Suppressor macrophage treated with lipopolysaccharide for 1 hour (primary cell): ENCODE measurements at regions not wholly inside any gene's neighbourhood (a gene's known extent, or its start where the extent isn't known, plus 50 kb on each side); places are given as distances from the start of the nearest gene placed in this dataset.

ENCODE experiments used
- DNase-seq, 3 donors: peaks; one replicate each; pipeline ENCODE4 v3.0.0-alpha.2; 2020 to 2022

DNA sequence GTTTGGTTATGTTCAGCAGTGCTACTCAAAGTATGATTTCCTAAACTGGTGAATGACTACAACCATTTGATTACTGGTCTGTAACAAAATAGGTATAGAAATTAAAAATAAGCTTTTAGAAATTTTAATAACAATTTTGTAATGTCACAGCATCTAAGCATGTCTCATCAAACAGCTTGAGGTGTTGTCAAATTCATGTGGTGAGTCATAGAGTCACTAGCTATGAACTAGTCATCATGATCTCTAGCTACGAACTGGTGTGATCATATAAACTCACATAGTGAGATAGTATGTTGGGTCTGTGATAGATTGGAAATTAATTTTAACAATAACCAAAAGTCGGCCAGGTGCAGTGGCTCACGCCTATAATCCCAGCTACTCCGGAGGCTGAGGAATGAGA is 213.9 kb upstream of the RBMS3 start:
- DNase-seq: no peak

DNA sequence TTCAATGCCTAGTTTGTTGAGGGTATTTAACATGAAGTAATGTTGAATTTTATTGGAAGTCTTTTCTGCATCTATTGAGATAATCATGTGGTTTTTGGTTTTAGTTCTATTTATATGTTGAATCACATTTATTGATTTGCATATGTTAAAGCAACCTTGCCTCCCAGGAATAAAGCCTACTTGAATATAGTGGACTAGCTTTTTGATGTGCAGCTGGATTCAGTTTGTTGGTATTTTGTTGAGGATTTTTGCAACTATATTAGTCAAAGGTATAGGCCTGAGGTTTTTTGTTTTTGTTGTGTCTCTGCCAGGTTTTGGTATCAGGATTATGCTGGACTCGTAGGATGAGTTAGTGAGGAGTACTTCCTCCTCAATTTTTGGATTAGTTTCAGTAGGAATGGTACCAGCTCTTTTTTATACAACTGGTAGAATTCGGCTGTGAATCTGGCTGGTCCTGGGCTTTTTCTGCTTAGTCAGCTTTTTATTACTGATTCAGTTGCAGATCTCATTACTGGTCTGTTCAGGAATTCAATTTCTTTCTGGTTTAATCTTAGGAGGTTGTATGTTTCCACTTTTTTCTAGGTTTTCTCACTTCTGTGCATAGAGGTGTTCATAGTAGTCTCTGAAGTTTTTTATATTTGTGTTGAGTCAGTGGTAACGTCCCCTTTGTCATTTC is 209.8 kb upstream of the RBMS3 start:
- no peak for DNase-seq

DNA sequence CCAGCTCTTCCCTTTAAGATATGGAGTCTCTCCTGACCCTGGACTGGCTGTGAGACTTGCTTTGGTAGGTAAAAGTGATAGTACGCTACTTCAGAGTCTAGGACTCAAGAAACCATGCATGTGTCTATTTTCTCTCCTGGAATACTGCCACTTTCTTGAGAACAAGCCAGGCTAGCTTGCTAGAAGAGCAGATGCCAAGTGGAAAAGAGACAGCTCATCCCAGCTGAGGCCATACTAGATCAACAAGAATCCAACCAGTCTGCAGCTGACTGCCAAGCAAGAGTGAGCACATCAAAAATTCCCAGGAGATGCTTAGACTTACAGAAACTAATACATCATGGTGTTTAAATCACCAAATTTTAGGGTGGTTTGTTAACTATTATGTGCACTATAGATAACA is 208.3 kb upstream of the RBMS3 start:
- DNase-seq: no peak

DNA sequence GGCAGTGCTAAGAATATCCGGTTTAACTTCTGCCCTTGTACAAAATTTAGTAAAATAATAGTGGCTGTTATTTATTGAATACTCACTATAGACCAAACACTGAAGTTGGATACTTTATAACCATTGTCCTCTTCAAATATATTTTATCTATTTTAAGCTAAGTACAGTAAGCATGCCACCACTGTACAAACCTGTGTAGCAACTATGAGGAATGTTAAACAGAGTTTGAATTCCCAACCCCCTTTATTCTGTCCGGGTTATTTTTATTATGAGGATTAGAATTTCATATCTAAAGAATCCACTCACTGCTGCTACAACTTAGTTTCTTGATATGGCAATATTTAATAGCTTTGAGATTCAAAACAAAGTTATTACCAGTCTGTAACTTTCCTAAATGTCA is 203.5 kb upstream of the RBMS3 start:
- DNase-seq: no peak

DNA sequence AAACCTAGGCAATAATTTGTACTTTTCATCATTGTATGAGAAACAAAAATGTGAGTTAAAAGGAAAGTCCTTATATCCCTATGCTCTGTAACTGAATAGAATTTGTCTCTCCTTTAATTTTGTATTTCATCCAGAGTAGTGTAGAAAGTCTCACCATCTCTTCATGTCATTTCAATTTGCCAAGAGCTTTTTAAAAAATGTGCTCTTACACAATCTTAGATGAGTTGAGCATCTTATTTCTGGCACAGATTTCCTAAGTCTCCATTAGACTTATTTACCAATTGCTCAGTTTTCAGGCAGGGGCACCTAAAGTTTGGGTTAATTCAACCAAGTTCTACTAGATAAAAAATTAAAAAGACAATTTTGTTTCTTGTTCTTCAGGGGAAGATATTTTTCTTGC is 201.5 kb upstream of the RBMS3 start:
- DNase-seq: no peak

DNA sequence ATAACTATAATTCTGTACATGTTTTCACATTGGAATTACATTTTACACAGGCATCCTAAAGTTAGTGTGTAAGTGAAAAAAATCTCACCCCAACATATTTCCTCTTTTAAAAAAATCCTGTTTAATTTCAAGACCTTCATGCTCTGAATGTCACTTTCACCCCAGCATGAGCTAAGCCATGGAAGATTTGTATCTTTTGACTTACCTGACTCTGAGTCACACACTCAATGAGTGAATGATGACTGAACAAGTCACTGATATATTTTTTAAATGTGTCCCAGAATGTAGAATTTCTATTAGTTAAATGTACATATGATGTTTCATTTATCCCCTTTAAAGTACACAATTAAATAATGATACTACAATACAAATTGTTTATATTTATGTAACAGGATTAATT is 199.9 kb upstream of the RBMS3 start:
- DNase-seq: no peak

DNA sequence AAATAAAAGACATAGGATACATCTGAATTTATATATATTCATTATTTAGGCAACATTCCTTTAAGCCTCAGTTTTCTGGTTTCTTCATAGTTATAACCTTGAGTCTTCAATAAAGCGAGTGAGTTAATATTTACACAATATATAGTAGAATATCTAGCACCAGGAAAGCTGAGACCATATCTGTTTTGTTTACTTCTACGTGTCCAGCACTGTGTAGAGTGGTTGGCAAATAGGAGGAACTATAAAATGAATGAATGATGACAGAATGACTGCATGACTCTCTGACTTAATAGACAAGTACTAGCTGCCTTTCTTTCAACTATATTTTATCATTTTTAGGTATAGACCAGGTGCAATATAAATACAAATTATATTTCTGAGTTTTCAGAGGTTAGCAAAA is 197.8 kb upstream of the RBMS3 start:
- DNase-seq: no peak

DNA sequence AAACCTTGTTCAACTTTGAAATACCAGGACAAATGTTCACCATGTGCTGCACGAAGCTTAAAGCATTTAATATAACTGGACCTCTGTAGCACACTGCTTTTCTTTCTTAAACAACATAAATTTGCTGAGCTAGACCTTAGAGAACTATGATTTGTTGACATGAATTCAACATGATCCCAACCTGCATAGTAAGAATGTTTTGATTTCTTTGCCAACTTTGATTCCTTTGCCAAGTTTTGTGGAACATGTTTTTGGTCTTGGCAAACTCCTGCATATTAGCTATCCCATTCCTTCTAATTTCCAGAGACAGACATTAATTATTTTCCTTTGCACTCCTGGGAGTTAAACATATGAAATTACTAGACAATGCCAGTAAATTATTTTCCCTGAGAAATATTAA is 197.2 kb upstream of the RBMS3 start:
- no peak for DNase-seq

DNA sequence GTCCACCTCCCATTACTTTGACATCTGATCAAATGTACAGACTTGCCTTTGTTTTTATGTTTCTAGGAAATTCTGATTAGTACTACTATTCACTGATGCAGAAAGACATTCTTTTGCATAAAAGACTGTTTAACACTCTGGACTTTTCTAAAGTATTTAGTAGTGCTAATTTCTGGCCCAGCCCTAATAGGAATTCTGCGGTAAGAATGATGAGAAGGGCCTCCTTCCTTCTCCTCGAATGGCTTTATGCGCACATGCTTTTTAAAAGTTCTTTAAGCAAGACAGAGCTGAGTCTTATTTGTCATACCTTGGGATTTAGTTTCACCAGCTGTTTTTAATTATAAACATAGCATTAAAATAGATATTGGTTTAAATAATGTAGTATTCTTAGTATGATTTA is 192.3 kb upstream of the RBMS3 start:
- DNase-seq: no peak

DNA sequence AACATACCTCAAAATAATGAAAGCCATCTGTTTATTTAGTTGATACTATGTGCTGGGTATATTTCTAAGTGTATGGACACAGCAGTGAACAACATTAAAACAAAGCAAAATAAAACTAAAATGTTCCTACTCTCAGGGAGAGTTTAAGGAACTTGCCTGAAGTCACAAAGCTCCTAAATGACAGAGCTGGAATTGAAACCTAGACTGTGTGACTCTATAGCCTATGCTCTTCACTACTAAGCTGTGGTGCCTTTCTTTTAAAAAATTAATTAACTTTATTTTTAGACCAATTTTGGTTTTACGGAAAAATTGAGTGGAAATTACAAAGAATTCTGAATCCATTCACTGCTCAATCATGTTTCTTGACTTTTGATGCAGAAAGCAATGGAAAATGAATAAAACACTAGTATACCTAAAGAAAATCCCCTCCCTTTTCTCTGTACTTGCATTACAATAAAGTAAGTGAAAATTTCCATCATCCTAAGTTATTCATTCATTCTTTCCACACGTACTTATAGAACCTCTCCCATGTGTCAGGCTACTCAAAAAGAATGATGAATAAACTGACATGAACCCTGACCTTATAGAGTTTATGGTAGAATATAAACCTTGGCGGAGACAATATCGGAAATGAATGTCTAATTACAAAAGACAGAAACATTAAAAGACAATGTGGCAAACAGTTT is 189.8 kb upstream of the RBMS3 start:
- DNase-seq: no peak

DNA sequence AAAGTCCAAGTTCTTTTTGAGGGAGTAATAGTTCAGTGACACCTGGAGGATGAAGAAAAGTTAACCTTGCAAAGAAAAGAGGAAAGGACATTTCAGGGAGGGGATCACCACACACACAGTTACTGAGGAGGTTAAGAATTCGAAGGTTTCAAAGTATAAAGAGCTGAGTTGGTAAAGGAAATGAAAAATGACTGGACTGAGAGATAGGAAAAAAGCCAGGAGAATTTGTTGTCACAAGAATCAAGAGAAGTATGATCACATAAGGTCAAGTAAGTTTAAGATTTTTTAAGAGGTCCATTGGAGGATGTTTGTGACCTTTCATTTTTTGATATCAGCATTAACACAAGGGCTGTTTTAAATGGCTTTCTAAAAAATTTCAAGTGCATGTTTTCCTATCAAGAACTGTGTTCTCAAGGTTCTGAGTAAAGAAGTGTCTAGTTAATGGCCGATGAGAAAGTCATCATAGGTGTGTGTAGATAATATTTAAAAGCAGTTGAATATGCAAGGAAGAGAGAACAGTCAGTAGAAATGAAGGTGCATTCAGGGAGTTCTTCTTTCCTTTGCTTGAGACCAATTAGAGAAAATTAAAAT is 189.2 kb upstream of the RBMS3 start:
- DNase-seq: no peak

DNA sequence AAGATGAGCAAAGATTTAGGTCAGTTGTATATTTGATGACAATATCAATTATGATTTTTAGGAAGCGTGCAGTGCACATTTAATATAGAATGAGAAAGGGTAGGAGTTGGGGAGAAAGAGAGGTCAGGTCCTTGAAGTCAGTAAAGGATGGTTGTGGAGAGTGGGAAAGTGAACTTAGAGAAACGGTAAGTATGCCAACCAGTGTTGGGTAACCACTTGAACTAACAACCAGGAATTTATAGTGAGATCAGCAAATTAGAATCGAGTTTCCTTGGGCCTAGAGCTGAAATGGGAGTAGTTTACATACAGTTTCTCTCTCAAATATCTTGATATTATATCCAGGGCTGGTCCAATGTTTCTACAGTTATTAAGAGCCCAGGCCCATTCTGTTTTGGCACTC is 188.5 kb upstream of the RBMS3 start:
- no peak for DNase-seq

DNA sequence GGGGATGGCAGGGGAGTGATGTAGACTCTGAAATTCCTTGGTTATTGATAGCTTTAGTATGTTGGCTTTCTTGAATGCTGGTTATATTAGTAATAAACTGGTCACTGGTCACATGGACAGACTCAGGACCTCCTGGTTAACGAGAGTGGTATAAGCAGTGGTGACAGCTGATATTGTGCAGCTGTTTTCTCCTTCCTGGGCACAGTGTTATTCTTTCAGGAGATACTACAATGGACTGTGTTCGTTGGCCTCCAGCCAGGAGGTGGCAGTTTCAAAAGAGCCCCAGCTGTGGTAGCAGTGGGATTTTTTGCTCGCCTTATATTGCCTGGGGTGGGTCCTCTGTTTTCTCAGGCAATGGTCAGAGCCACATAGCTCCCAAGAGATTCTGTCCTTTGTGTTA is 181.6 kb upstream of the RBMS3 start:
- DNase-seq: no peak

DNA sequence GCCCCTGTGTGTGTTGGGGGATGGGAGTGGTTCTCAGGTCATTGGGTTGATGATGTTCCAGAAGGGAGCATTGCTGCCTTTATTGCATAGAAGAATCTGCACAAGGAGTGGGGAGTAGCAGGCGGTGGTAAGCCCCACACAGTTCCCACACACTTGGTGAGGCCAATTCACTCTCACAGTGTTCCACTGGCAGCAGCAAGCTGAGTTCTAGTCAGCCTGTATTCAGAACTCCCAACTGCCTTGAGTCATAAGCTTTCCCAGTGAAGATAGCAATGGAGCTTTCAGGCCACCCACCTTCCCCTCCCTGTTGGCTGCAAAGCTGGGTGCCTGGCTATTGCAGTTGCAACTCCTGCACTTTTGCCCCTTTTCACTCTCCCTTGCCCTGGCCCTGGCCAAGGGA is 181.1 kb upstream of the RBMS3 start:
- DNase-seq: no peak

DNA sequence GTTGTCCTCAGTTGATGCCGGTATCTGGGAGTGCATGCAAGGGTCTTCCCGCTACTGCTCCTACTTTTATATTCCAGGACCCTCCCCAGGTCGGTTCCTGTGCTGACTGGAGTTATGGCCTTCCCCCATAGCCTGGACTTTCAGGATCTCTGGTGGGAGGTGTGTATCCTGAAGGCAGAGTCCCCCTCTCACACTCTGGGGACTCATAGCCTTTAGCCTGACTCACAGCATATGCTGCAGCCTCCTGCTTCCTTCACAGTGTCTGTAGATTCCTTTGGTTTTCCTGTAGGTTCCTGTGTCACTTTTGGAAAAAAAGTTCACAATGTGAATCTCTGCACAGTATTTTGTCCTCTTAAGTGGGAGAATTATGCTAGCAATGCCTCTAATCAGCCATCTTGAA is 180.6 kb upstream of the RBMS3 start:
- DNase-seq: no peak

DNA sequence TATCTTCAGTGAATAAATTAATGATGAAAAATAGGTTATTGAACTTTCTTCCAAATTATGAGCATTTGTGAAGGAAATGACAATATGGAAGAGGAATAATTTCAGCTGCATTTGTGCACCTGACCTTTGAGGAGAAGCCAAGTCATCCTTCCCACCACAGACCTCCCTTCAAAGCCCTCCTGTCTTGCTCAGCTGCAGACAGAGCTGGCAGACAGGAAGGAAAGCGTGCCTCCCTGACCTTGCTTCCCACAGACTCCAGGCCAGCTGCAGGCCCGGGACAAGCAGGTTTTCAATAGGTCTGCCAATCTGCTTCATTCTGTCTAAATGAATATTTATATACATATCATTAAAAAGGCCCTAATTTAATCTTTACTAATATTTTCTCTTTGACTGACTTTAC is 152.9 kb upstream of the RBMS3 start:
- DNase-seq: no peak

DNA sequence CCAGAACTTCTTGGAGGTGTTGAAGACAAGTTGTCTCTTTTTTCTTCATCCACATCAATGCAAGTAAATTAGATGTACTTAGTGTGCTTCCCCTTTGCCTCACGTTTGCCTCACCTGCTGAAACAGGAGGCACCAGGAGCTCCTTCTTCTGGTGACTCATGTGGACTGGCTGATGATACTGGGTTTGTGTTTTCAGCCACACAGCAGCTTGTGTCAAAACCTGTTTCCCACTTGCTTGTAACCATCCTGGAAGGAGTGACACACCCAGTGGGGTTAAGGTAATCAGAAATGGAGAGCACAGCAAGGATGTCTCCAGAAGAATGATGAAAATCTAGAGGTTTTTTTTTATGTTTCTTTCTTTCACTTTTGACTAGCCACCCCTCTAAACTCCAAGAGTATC is 143.3 kb upstream of the RBMS3 start:
- no peak for DNase-seq

DNA sequence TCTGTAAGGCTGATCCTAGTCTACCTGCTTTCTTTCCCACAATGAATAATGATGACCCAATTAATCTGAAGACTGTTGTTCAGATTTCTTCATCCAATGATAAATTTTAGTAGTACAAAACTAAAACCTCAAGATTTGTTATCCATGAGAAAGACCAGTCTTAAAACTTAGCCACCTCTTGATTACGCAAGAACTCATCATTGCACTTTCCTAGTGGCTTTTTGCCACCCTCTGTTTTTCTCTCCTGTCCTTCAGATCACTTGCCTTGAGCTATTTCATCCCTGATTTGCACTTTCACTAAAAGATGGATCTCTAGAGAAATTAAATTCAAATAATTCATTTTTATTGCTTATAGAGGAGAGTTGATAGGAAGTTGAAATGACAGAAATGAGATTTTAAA is 142.7 kb upstream of the RBMS3 start:
- DNase-seq: no peak

DNA sequence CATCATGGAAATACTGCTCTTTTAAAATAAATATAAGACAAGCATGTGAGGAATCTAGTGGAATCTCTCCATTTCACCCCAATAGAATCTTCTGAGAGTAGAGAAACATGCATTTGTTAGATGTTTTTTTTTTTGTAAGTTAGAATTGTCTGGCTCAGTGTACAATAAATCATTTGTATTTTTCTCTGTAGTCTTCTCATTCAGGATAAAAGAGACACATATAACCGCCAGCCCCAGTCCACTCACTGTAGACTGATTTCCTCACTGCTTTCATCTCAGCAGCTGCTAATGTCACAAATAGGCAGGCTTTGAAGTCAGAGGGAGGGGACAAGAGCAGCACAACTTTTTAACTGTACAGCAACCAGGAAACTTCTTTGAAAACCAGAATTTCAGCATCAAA is 140.2 kb upstream of the RBMS3 start:
- no peak for DNase-seq

DNA sequence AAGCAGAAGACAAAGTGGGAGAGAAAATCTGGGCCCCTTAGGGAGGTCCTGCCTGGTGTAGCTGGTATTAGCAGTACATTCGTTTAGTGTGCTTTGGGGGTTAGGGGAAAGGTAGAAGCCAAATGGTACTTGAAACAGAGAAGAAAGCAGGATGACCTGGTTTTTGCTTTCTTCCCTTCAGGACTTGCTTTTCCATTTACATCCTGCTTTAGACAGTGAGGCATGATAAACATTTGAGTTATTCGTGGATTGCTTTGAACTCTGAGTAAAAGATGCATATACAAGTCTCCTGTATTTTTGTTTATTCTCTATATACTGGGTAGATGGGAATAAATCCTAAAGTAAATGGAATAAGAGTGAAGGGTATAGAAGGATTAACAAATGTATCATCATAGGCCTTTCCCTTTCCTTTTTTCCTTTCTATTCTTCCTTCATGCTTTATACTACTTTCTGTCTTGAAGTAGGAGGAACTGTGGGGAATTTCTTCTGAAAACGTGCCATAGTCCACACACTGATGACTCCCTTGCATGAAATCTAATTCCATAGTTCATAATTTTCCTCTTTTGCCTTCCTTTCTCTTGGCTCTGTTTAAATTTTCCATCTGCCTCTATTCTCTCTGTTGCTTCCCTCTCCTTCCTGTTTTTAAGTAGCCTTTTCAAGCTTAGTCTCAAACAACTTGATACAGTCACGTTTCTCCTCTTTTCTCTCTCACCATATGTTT is 139.5 kb upstream of the RBMS3 start:
- DNase-seq: no peak

DNA sequence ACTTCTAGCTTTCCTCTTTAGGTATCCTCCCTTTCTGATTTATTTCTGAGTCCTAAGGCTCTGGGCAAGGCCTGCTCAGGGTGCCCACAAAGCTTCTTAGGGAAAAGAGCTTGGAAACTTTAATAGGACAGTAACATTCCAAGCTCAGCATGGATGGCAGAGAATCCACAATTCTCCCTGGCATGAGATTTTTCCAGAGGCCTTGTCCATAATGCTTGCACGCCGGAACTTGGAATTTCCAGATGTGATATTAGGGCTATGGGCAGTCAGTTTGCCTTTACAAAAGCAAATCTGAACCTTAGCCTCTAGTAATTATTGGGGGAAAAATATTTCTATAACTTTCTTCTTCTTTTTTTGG is 139.0 kb upstream of the RBMS3 start:
- DNase-seq: no peak

DNA sequence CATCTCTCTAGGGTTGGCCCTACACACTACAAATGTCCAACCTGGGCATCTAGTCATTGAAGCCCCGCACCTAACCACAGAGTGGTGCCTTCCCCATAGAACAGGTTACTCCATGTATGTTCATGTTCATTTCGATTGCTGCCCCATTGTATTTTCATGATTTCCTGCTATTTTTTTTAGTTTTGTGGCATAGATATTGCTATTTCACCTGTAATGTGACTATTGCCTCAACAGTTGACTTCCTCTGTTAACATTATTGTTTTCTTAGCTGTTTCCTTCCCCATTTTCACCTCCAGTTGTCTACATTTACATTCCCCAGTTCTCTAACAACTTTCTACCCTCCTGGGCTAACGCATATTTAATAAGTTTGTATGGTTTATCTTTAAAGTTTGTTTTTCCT is 137.7 kb upstream of the RBMS3 start:
- DNase-seq: no peak

DNA sequence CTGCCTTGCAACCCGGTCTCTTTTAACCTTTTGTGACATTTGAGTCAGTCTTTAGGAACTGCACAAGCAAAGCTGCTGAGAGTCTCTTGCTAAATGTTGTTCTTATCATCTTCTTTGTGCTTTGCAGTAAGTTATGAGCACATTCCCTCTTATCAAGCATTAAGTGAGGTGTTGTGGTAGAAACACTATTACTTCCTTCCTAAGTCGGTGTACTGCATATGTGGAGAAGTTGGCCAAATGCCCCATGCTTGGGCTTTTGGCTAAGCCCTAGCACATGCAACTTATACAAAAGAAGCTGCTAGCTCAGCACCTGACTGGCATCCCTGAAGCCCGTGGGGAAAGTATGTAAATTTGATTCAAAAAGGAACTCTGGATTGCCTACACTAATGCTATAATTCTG is 136.5 kb upstream of the RBMS3 start:
- DNase-seq: no peak

DNA sequence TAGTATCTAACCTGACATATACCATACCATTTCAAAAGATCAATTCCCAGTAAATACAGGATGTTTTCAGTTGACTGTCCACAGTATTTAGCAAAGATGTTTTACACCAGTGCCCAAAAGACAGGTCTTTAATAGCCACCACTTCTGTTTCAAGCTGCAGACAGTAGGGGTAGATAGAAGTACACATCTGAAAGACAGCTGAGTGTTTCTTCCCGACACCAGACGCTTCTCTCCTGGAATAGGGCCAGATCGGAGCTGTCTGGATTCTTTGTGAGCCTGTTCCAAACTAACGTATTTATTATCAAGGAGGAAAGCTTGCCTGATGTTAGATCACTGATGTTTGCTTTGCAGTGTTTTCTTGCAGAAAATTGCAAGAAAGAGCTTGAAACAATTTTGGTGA is 136.1 kb upstream of the RBMS3 start:
- no peak for DNase-seq
